Neural progenitor cell (in vitro differentiated cells): ENCODE measurements at regions not wholly inside any gene's neighbourhood (a gene's known extent, or its start where the extent isn't known, plus 50 kb on each side); places are given as distances from the start of the nearest gene placed in this dataset.
"Not testable (repeated sequence)": the region's sequence is repeated elsewhere in the genome, so short reads cannot be mapped to it uniquely, and the experiment has no call there.

ENCODE experiments used
- DNase-seq: peaks from one replicate; pipeline ENCODE4 v3.0.0-alpha.2; 2016; ENCODE audit warnings: low spot score
- H2AFZ ChIP-seq: fragments of 200-600 bp; sonication (generic); replicated peaks from 2 replicates; pipeline ENCODE4 v1.6.1; 2016; ENCODE audit warnings: antibody characterized with exemption
- H3F3A ChIP-seq: fragments of 200-600 bp; sonication (generic); 2 replicates; pipeline ENCODE4 v1.6.1; 2016; ENCODE audit warnings: antibody characterized with exemption, low read depth
- H3K27ac ChIP-seq: fragments of 200-600 bp; sonication (generic); 2 replicates; pipeline ENCODE4 v1.5.1; 2016; ENCODE audit warnings: mild to moderate bottlenecking
- H3K27me3 ChIP-seq: fragments of 200-600 bp; sonication (generic); 2 replicates; pipeline ENCODE4 v1.6.1; 2016; ENCODE audit warnings: mild to moderate bottlenecking, moderate library complexity
- H3K36me3 ChIP-seq: fragments of 200-600 bp; sonication (generic); 2 replicates; pipeline ENCODE4 v1.5.1; 2016
- H3K4me1 ChIP-seq: fragments of 200-600 bp; sonication (generic); 2 replicates; pipeline ENCODE4 v1.6.1; 2016; ENCODE audit warnings: mixed run types
- H3K4me2 ChIP-seq: fragments of 200-600 bp; sonication (generic); 2 replicates; pipeline ENCODE4 v1.6.1; 2016
- H3K4me3 ChIP-seq: fragments of 200-600 bp; sonication (generic); 2 replicates; pipeline ENCODE4 v1.5.1; 2016
- H3K79me2 ChIP-seq: fragments of 200-600 bp; sonication (generic); 2 replicates; pipeline ENCODE4 v1.6.1; 2016; ENCODE audit warnings: low read depth
- H3K9ac ChIP-seq: fragments of 200-600 bp; sonication (generic); 2 replicates; pipeline ENCODE4 v1.6.1; 2016
- H3K9me3 ChIP-seq: fragments of 200-600 bp; sonication (generic); 2 replicates; pipeline ENCODE4 v1.5.1; 2016; ENCODE audit warnings: low read depth
- H4K20me1 ChIP-seq: fragments of 200-600 bp; sonication (generic); 2 replicates; pipeline ENCODE4 v1.6.1; 2016; ENCODE audit warnings: low read depth
- H3K27ac Mint-ChIP-seq: 3 replicates; pipeline ENCODE4 v1.8.0; 2021; ENCODE audit warnings: mixed read lengths
- H3K27me3 Mint-ChIP-seq: 2 replicates; pipeline ENCODE4 v1.8.0; 2022; ENCODE audit warnings: low read depth, mild to moderate bottlenecking, inconsistent platforms, moderate library complexity, mixed read lengths; ENCODE audit not compliant: insufficient read depth
- H3K36me3 Mint-ChIP-seq: 3 replicates; pipeline ENCODE4 v1.8.0; 2021; ENCODE audit warnings: mixed read lengths
- H3K4me1 Mint-ChIP-seq: 3 replicates; pipeline ENCODE4 v1.8.0; 2021; ENCODE audit warnings: mixed read lengths
- H3K4me3 Mint-ChIP-seq: 3 replicates; pipeline ENCODE4 v1.8.0; 2021; ENCODE audit warnings: mild to moderate bottlenecking, moderate library complexity, mixed read lengths
- H3K9me3 Mint-ChIP-seq: 3 replicates; pipeline ENCODE4 v1.8.0; 2020; ENCODE audit warnings: mixed read lengths
- EZH2 ChIP-seq: fragments of 200-600 bp; sonication (generic); IDR thresholded peaks from 2 replicates; pipeline ENCODE4 v1.6.1; 2017; ENCODE audit warnings: antibody characterized with exemption, mild to moderate bottlenecking, moderate library complexity
- EZH2phosphoT487 ChIP-seq: fragments of 200-600 bp; sonication (generic); IDR thresholded peaks from 2 replicates; pipeline ENCODE4 v1.6.1; 2017; ENCODE audit warnings: antibody characterized with exemption
- TF ChIP-seq, protein P1 (sequence below): fragments of 200-600 bp; sonication (generic); IDR thresholded peaks from 2 replicates; pipeline ENCODE4 v1.5.1; 2017; ENCODE audit warnings: antibody characterized with exemption, mild to moderate bottlenecking

DNA sequence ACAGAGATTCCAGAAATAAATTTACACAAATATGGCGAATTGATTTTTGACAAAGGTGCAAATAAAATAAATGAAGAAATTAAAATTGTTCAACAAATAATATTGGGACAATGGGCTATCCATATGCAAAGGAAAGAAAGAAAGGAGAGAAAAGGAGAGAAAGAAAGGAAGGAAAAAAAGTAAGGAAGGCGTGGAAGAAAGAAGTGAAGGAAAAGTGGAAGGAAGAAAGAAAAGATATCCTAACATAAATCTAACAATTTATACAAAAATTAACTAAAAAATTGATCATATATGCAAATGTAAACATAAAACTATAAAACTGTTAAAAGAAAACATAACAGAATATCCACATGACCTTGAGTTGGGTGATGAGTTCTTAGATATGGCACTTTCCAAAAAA, 78.7 kb upstream of the ZNF184 start:
- H3K9ac ChIP-seq = no peak overlapping the region
- peak overlapping the region; percentile 68 for H2AFZ ChIP-seq
- H3K4me2 ChIP-seq = peak overlapping the region; percentile 77
- H3K4me1 ChIP-seq = no peaks in the 10 kb centered on the region
- H3K4me3 ChIP-seq = peak overlapping the region; percentile 65
- H3K9me3 ChIP-seq = no peaks in the 10 kb centered on the region
- Mint-ChIP-seq H3K27ac (no peak overlapping the region), H3K4me3 (peak overlapping the region; percentile 93), H3K4me1 (peaks cover 17% of the 10 kb centered on the region), H3K27me3 (peaks cover 21% of the 10 kb centered on the region), H3K9me3 (peaks cover 13% of the 10 kb centered on the region), H3K36me3 (peaks cover 2% of the 10 kb centered on the region)
- no peak overlapping the region for H3K27ac ChIP-seq
- no peaks in the 10 kb centered on the region for H3K79me2 ChIP-seq
- peaks cover 19% of the 10 kb centered on the region for H3K27me3 ChIP-seq
- no peaks in the 10 kb centered on the region for H4K20me1 ChIP-seq
- no peak for DNase-seq
- TF ChIP-seq, protein P1, sequence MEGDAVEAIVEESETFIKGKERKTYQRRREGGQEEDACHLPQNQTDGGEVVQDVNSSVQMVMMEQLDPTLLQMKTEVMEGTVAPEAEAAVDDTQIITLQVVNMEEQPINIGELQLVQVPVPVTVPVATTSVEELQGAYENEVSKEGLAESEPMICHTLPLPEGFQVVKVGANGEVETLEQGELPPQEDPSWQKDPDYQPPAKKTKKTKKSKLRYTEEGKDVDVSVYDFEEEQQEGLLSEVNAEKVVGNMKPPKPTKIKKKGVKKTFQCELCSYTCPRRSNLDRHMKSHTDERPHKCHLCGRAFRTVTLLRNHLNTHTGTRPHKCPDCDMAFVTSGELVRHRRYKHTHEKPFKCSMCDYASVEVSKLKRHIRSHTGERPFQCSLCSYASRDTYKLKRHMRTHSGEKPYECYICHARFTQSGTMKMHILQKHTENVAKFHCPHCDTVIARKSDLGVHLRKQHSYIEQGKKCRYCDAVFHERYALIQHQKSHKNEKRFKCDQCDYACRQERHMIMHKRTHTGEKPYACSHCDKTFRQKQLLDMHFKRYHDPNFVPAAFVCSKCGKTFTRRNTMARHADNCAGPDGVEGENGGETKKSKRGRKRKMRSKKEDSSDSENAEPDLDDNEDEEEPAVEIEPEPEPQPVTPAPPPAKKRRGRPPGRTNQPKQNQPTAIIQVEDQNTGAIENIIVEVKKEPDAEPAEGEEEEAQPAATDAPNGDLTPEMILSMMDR = no peak
- TF ChIP-seq EZH2phosphoT487 (no peak), EZH2 (no peak)
- H3F3A ChIP-seq = peaks cover 28% of the 10 kb centered on the region
- no peaks in the 10 kb centered on the region for H3K36me3 ChIP-seq

DNA sequence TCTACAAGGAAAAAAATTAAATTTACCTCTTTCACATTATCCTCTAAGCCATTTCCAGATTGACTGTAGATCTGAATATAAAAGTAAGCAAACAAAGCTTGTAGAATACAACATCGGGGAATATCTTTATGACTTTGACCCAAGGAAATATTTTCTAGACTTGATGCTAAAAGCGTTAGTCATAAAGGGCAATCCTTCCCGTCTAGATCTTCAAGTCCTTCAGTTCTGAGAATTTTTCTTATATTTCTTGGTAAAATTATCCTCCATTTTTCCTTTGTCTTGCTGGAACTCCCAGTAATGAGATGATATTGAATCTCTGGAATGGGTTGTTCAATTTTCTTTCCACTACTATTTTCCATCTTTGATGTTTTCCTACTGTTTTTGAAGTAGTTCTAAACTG, 77.8 kb upstream of the ZNF184 start:
- Histone ChIP-seq H4K20me1 (no peaks in the 10 kb centered on the region), H3K27me3 (peaks cover 28% of the 10 kb centered on the region), H3K4me2 (no peak overlapping the region), H3K4me1 (no peaks in the 10 kb centered on the region), H3F3A (peaks cover 37% of the 10 kb centered on the region), H3K27ac (no peak overlapping the region), H3K79me2 (no peaks in the 10 kb centered on the region), H3K4me3 (no peak overlapping the region), H3K9ac (no peak overlapping the region), H3K36me3 (no peaks in the 10 kb centered on the region), H2AFZ (no peak overlapping the region), H3K9me3 (no peaks in the 10 kb centered on the region)
- Mint-ChIP-seq H3K27me3 (peaks cover 26% of the 10 kb centered on the region), H3K4me3 (no peak overlapping the region), H3K4me1 (peaks cover 19% of the 10 kb centered on the region), H3K36me3 (peaks cover 2% of the 10 kb centered on the region), H3K9me3 (peaks cover 15% of the 10 kb centered on the region), H3K27ac (no peak overlapping the region)
- no peak for DNase-seq
- TF ChIP-seq EZH2 (no peak), EZH2phosphoT487 (no peak)
- TF ChIP-seq, protein P1 = no peak

DNA sequence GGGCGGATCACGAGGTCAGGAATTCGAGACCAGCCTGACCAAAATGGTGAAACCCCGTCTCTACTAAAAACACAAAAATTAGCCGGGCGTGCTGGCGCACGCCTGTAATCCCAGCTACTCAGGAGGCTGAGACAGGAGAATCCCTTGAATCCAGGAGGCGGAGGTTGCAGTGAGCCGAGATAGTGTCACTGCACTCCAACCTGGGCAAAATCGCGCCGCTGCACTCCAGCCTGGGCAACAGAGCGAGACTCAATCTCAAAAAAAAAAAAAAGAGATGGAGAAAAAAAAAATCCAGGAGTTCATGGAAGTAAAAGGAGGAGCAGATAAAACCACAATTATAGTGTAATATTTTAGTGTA, 76.3 kb upstream of the ZNF184 start:
- H3K9ac ChIP-seq, H3K4me1 ChIP-seq, H3K4me2 ChIP-seq, H2AFZ ChIP-seq, DNase-seq, H3K79me2 ChIP-seq, H4K20me1 ChIP-seq, H3K27ac ChIP-seq, H3K9me3 ChIP-seq, H3K36me3 Mint-ChIP-seq, H3K36me3 ChIP-seq, H3K4me3 ChIP-seq, H3K27ac Mint-ChIP-seq: not testable (repeated sequence)
- Mint-ChIP-seq H3K9me3 (peaks cover 21% of the 10 kb centered on the region), H3K4me3 (peak overlapping the region; percentile 72), H3K27me3 (peaks cover 37% of the 10 kb centered on the region), H3K4me1 (peaks cover 31% of the 10 kb centered on the region)
- H3K27me3 ChIP-seq = peaks cover 42% of the 10 kb centered on the region
- peaks cover 48% of the 10 kb centered on the region for H3F3A ChIP-seq

DNA sequence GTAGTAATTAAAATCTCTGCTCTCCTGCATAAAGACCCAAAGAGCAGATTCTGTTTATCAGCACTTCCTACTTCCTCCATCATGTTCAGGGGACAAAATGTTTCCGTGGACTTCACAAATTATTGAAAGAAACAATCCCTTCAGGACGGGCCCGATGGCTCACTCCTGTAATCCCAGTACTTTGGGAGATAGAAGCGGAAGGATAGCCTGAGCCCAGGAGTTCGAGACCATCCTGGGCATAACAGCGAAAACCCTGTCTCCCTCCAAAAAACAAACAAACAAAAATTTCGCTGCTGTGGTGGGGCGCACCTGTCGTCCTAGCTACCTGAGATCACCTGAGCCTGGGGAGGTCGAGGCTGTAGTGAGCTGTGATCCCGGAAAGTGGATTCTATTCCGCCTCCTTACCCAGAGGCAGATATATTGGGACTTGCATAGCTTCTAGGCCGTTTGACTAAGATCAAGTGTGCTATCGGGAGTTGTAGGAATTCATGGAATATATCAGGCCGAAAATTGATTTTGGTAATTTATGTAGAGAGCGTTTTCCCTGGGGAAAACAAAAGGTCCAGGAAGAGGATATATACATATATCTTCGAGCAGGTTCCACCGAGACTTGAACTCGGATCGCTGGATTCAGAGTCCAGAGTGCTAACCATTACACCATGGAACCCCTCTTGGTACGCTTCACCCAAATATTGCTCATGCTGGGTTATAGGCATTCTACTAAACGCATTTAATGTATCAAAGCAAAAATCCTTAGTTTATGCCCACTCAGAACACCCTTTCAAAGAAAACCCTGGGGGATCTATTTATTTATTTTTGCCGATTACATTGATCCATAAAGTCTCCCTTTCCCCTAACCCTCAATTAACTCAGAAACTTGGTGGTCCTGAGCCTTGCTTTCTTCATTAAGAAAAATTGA, 74.5 kb upstream of the ZNF184 start:
- Histone ChIP-seq H3K79me2 (no peaks in the 10 kb centered on the region), H3K27ac (no peak overlapping the region), H3K4me2 (peak overlapping the region; percentile 98), H4K20me1 (no peaks in the 10 kb centered on the region), H3F3A (peaks cover 34% of the 10 kb centered on the region), H3K4me1 (no peaks in the 10 kb centered on the region), H3K4me3 (peak overlapping the region; percentile 85), H3K9ac (no peak overlapping the region), H3K36me3 (no peaks in the 10 kb centered on the region), H3K27me3 (peaks cover 60% of the 10 kb centered on the region), H2AFZ (peak overlapping the region; percentile 92), H3K9me3 (no peaks in the 10 kb centered on the region)
- TF ChIP-seq EZH2 = no peak
- peak; percentile 18 for TF ChIP-seq EZH2phosphoT487
- TF ChIP-seq, protein P1 = no peak
- Mint-ChIP-seq H3K27me3 (peaks cover 42% of the 10 kb centered on the region), H3K4me3 (peak overlapping the region; percentile 87), H3K9me3 (peaks cover 19% of the 10 kb centered on the region), H3K4me1 (peaks cover 24% of the 10 kb centered on the region), H3K27ac (peak overlapping the region; percentile 18), H3K36me3 (no peaks in the 10 kb centered on the region)
- peak; percentile 78 for DNase-seq
